ENCODE measurements at regions not wholly inside any gene's neighbourhood (a gene's known extent, or its start where the extent isn't known, plus 50 kb on each side); places are given as distances from the start of the nearest gene placed in this dataset.

- no peak for DNase-seq
These were observed 657.5 kb upstream of the CDH7 start for GRCh38 chr18:65093346-65093745.

- peak; percentile 27 for DNase-seq
These were observed 659.0 kb upstream of the CDH7 start for GRCh38 chr18:65091744-65092329.

- no peak for DNase-seq
These were observed 667.9 kb upstream of the CDH7 start for GRCh38 chr18:65082907-65083306.

GRCh38 chr18:65081786-65082185, 669.0 kb upstream of the CDH7 start:
- DNase-seq, result no peak

- DNase-seq, result no peak
These were observed 677.7 kb upstream of the CDH7 start for GRCh38 chr18:65073060-65073550.

GRCh38 chr18:65057439-65058083, 693.3 kb upstream of the CDH7 start:
- no peak for DNase-seq

GRCh38 chr18:65056575-65056974, 694.2 kb upstream of the CDH7 start:
- DNase-seq, result no peak

- DNase-seq, result no peak
These were observed 701.2 kb upstream of the CDH7 start for GRCh38 chr18:65049586-65049985.

GRCh38 chr18:65039578-65039977, 711.2 kb upstream of the CDH7 start:
- DNase-seq, result no peak

- no peak for DNase-seq
These were observed 715.1 kb upstream of the CDH7 start for GRCh38 chr18:65035701-65036100.

GRCh38 chr18:65025756-65026155, 725.1 kb upstream of the CDH7 start:
- DNase-seq, result no peak

- DNase-seq, result no peak
These were observed 729.8 kb upstream of the CDH7 start for GRCh38 chr18:65021021-65021420.

- DNase-seq, result no peak
These were observed 732.6 kb upstream of the CDH7 start for GRCh38 chr18:65018184-65018583.

GRCh38 chr18:65017372-65017760, 733.4 kb upstream of the CDH7 start:
- no peak for DNase-seq

- no peak for DNase-seq
These were observed 734.0 kb upstream of the CDH7 start for GRCh38 chr18:65016631-65017371.

GRCh38 chr18:64994370-64994769, 756.4 kb upstream of the CDH7 start:
- DNase-seq, result no peak

- DNase-seq, result no peak
These were observed 757.1 kb upstream of the CDH7 start for GRCh38 chr18:64993695-64994094.

GRCh38 chr18:64992654-64993053, 758.2 kb upstream of the CDH7 start:
- DNase-seq, result no peak

GRCh38 chr18:64991102-64991501, 759.7 kb upstream of the CDH7 start:
- DNase-seq, result no peak

- no peak for DNase-seq
These were observed 763.8 kb upstream of the CDH7 start for GRCh38 chr18:64986906-64987495.

GRCh38 chr18:64983497-64984238, 767.1 kb upstream of the CDH7 start:
- no peak for DNase-seq

GRCh38 chr18:64982414-64983055, 768.3 kb upstream of the CDH7 start:
- no peak for DNase-seq

- no peak for DNase-seq
These were observed 768.9 kb upstream of the CDH7 start for GRCh38 chr18:64981915-64982314.

Measured in kidney glomerular epithelial cell (primary cell).